A549 (cell line): ENCODE measurements at regions not wholly inside any gene's neighbourhood (a gene's known extent, or its start where the extent isn't known, plus 50 kb on each side); places are given as distances from the start of the nearest gene placed in this dataset.

Experiments used
- CEBPB ChIP-seq, 2 experiments: fragments of >200 bp in 1 of 2; sonication (Bioruptor Twin) in 1 of 2; formaldehyde crosslinking in 1 of 2; IDR thresholded peaks; 2 replicates each; pipeline ENCODE4 v1.6.1; 2012 to 2016
- CTCF ChIP-seq: fragments of >200 bp; sonication (Bioruptor Twin); formaldehyde crosslinking; IDR thresholded peaks from 3 replicates; pipeline ENCODE4 v1.5.1; 2016
- ESRRA ChIP-seq: fragments of 150-350 bp; IDR thresholded peaks from 2 replicates; pipeline ENCODE4 v1.6.1; 2014; ENCODE audit warnings: mild to moderate bottlenecking, low read length, borderline replicate concordance
- POLR2A ChIP-seq: IDR thresholded peaks from 2 replicates; pipeline ENCODE4 v1.6.1; 2012; ENCODE audit warnings: mild to moderate bottlenecking, low read length
- REST ChIP-seq: fragments of 200-600 bp; sonication (generic); IDR thresholded peaks from 2 replicates; pipeline ENCODE4 v1.6.1; 2016; ENCODE audit warnings: antibody characterized with exemption, mild to moderate bottlenecking, moderate library complexity
- RFX5 ChIP-seq: fragments of 450-650 bp; IDR thresholded peaks from 2 replicates; pipeline ENCODE4 v1.7.1; 2014; ENCODE audit warnings: antibody characterized with exemption, mild to moderate bottlenecking, moderate library complexity
- SREBF2 ChIP-seq: fragments of 450-650 bp; IDR thresholded peaks from 2 replicates; pipeline ENCODE4 v1.6.1; 2014; ENCODE audit warnings: mild to moderate bottlenecking, moderate library complexity
- USF2 ChIP-seq: fragments of 450-650 bp; IDR thresholded peaks from 2 replicates; pipeline ENCODE4 v1.6.1; 2014; ENCODE audit warnings: antibody characterized with exemption

GRCh38 chr6:144718431-144718830 lies 433.3 kb downstream of the UTRN start:
- no peak for TF ChIP-seq ESRRA
- no peak for TF ChIP-seq CTCF
- no peak for TF ChIP-seq POLR2A
- no peak for TF ChIP-seq SREBF2
- no peak for TF ChIP-seq REST
- no peak for TF ChIP-seq CEBPB (IDR thresholded peaks at IDR 0.05)
- TF ChIP-seq RFX5, result no peak
- no peak for TF ChIP-seq USF2
